ENCODE measurements at regions not wholly inside any gene's neighbourhood (a gene's known extent, or its start where the extent isn't known, plus 50 kb on each side); places are given as distances from the start of the nearest gene placed in this dataset.
"Not testable (repeated sequence)": the region's sequence is repeated elsewhere in the genome, so short reads cannot be mapped to it uniquely, and the experiment has no call there.

GRCh38 chr1:224558904-224559303 lies 57.2 kb upstream of the CNIH3 start:
- Histone ChIP-seq H3K4me3 (no peak overlapping the region), H3K9me3 (no peaks in the 10 kb centered on the region), H3K36me3 (no peaks in the 10 kb centered on the region), H3K27ac (no peak overlapping the region), H3K4me1 (no peaks in the 10 kb centered on the region), H3K27me3 (no peaks in the 10 kb centered on the region)
- TF ChIP-seq, protein P1, sequence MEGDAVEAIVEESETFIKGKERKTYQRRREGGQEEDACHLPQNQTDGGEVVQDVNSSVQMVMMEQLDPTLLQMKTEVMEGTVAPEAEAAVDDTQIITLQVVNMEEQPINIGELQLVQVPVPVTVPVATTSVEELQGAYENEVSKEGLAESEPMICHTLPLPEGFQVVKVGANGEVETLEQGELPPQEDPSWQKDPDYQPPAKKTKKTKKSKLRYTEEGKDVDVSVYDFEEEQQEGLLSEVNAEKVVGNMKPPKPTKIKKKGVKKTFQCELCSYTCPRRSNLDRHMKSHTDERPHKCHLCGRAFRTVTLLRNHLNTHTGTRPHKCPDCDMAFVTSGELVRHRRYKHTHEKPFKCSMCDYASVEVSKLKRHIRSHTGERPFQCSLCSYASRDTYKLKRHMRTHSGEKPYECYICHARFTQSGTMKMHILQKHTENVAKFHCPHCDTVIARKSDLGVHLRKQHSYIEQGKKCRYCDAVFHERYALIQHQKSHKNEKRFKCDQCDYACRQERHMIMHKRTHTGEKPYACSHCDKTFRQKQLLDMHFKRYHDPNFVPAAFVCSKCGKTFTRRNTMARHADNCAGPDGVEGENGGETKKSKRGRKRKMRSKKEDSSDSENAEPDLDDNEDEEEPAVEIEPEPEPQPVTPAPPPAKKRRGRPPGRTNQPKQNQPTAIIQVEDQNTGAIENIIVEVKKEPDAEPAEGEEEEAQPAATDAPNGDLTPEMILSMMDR (IDR thresholded peaks at IDR 0.05), result no peak
- no peak for DNase-seq
- intact Hi-C loops (cut with DNase I; ENCODE audit: low total_unique reads), result no loop called here

DNA sequence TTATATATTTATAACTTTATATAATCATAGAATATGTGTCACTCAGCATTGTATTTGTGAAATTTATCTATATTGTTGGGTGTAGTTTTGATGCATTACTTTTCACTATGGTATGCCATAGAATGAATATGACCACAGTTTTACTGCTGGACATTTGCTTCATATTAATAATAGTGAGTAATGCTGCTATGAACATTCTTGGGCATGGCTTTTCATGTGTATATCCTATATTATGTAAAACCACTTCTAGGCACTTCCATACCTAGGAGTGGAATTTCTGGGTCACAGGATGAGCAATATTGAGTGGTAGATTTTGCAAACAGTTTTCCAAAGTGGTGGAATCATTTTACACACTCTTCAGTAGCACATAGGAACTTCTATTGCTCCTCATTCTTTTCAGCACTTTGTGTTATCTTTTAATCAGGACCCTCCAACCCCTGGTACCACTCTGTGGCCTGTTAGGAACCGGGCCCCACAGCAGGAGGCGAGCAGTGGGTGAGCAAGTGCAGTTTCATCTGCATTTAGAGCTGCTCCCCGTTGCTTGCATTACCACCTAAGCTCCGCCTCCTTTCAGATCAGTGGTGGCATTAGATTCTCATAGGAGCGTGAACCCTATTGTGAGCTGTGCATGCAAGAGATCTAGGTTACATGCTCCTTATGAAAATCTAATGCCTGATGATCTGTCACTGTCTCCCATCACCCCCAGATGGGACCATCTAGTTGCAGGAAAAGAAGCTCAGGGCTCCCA lies 56.0 kb upstream of the CNIH3 start:
- H3K9me3 ChIP-seq, result no peaks in the 10 kb centered on the region
- no peak overlapping the region for H3K27ac ChIP-seq
- no peak overlapping the region for H3K4me3 ChIP-seq
- no peaks in the 10 kb centered on the region for H3K27me3 ChIP-seq
- H3K4me1 ChIP-seq, result no peaks in the 10 kb centered on the region
- TF ChIP-seq, protein P1 (IDR thresholded peaks at IDR 0.05), result no peak
- intact Hi-C loops (cut with DNase I; ENCODE audit: low total_unique reads), result no loop called here
- H3K36me3 ChIP-seq, result no peaks in the 10 kb centered on the region
- no peak for DNase-seq

DNA sequence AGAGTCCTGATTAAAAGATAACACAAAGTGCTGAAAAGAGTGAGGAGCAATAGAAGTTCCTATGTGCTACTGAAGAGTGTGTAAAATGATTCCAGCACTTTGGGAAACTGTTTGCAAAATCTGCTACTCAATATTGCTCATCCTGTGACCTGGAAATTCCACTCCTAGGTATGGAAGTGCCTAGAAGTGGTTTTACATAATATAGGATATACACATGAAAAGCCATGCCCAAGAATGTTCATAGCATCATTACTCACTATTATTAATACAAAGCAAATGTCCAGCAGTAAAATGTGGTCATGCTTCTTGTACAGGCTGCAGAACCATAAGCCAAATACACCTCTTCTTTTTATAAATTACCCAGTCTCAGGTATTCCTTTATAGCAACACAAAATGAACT lies 53.2 kb upstream of the CNIH3 start:
- H3K36me3 ChIP-seq; H3K27me3 ChIP-seq; DNase-seq; H3K4me3 ChIP-seq; H3K9me3 ChIP-seq; H3K4me1 ChIP-seq; H3K27ac ChIP-seq; intact Hi-C loops (cut with DNase I; ENCODE audit: low total_unique reads): not testable (repeated sequence)

DNA sequence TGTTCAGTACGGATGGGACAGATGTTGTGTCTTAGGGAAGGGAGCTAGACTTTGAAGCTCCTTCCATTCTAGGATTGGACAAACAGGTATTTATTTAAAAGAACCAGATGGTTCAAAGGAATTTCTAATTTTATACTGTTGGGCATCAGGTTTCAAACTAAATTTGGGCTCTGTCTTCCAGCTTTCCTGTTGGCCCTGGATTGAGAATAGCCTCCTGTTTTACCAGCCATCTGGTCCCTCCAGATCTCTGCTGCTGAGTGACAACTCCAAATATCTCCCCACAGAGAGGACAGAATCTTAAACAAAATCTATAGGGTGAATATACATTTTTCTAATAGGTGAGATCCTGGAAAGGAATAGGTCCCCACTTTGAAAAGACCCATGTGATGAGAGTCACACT lies 52.5 kb upstream of the CNIH3 start:
- H3K4me1 ChIP-seq, result no peaks in the 10 kb centered on the region
- H3K36me3 ChIP-seq, result no peaks in the 10 kb centered on the region
- H3K9me3 ChIP-seq, result no peaks in the 10 kb centered on the region
- intact Hi-C loops (cut with DNase I; ENCODE audit: low total_unique reads), result no loop called here
- TF ChIP-seq, protein P1 (IDR thresholded peaks at IDR 0.05), result no peak
- DNase-seq, result no peak
- no peak overlapping the region for H3K4me3 ChIP-seq
- H3K27me3 ChIP-seq, result no peaks in the 10 kb centered on the region
- H3K27ac ChIP-seq, result no peak overlapping the region

DNA sequence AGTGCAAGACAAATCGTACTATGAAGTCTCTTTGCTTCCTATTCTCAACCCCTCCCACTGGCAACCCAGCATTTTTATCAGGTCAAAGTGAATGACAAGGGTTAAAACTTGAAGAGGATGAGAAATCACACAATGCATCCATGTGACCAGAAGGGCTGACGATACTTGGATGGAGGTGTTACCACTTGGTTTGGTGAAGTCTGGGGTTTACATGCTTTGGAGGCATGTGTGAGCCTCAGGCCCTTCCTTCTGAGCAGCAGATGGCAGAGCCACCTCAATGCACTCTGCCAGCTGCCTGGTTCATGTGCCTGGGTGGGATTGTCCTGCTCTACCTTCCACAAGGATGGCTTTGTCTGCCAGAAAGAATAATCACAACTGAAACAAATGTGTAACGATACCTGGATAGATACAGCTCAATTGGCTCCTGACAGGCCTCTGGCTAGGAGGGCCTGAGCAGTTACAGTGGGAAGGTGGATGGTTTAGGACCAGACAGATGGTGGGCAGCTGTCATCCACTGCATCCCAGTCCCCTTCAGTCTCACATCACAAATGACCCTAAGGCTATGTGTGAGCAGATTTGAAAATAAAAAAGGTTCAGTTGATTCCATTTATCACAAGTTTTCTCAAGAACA lies 51.5 kb upstream of the CNIH3 start:
- DNase-seq, result no peak
- intact Hi-C loops (cut with DNase I; ENCODE audit: low total_unique reads), result no loop called here

GRCh38 chr1:224565186-224565585 lies 50.9 kb upstream of the CNIH3 start:
- Histone ChIP-seq H3K36me3 (no peaks in the 10 kb centered on the region), H3K4me3 (no peak overlapping the region), H3K9me3 (no peaks in the 10 kb centered on the region), H3K27me3 (no peaks in the 10 kb centered on the region), H3K27ac (no peak overlapping the region), H3K4me1 (no peaks in the 10 kb centered on the region)
- TF ChIP-seq, protein P1 (IDR thresholded peaks at IDR 0.05), result no peak
- intact Hi-C loops (cut with DNase I; ENCODE audit: low total_unique reads), result no loop called here
- DNase-seq, result no peak

More for the DNA sequence above, 51.5 kb upstream of the CNIH3 start:
- H3K9me3 ChIP-seq, result no peaks in the 10 kb centered on the region
- H3K36me3 ChIP-seq, result no peaks in the 10 kb centered on the region
- TF ChIP-seq, protein P1 (IDR thresholded peaks at IDR 0.05), result no peak
- H3K4me3 ChIP-seq, result no peak overlapping the region
- H3K4me1 ChIP-seq, result no peaks in the 10 kb centered on the region
- H3K27me3 ChIP-seq, result no peaks in the 10 kb centered on the region
- H3K27ac ChIP-seq, result no peak overlapping the region
